ENCODE measurements at regions not wholly inside any gene's neighbourhood (a gene's known extent, or its start where the extent isn't known, plus 50 kb on each side); places are given as distances from the start of the nearest gene placed in this dataset.

DNA sequence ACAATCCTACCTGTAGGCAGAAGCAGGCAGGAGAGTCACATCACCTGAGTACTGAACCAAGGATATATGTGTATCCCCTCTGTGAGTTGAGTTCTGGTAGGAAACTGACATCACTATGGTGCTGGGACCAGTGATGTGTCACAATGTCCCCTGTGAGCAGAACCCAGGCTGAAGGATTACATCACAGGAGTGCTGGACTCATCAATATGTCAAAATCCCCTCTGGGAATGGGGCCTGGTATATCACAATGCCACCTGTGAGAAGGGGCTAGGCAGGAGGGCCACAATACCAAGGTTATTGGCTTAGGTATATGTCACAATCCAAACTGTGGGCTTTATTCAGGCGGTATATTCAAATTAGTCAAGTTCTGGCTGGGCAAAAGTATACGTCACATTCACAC is 2098.3 kb downstream of the TP53TG3F start:
- TF ChIP-seq EZH2 (IDR thresholded peaks at IDR 0.05; ENCODE audit: borderline replicate concordance, low read depth, low read length, poor library complexity, severe bottlenecking): no peak
- TF ChIP-seq, protein P1, sequence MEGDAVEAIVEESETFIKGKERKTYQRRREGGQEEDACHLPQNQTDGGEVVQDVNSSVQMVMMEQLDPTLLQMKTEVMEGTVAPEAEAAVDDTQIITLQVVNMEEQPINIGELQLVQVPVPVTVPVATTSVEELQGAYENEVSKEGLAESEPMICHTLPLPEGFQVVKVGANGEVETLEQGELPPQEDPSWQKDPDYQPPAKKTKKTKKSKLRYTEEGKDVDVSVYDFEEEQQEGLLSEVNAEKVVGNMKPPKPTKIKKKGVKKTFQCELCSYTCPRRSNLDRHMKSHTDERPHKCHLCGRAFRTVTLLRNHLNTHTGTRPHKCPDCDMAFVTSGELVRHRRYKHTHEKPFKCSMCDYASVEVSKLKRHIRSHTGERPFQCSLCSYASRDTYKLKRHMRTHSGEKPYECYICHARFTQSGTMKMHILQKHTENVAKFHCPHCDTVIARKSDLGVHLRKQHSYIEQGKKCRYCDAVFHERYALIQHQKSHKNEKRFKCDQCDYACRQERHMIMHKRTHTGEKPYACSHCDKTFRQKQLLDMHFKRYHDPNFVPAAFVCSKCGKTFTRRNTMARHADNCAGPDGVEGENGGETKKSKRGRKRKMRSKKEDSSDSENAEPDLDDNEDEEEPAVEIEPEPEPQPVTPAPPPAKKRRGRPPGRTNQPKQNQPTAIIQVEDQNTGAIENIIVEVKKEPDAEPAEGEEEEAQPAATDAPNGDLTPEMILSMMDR (conservative IDR thresholded peaks at IDR 0.05; ENCODE audit: low read depth, low read length): no peak
- ChIA-PET CTCF (no interaction called here), POLR2A (ENCODE audit: low non-redundant PET) (no interaction called here)
- H3K4me1 ChIP-seq (ENCODE audit: insufficient read depth, low read length, poor library complexity, severe bottlenecking): no peaks in the 10 kb centered on the region
- BruUV-seq (replicated peaks): no TSS peak
- H3K36me3 ChIP-seq (ENCODE audit: insufficient read depth, low read length, poor library complexity, severe bottlenecking): no peaks in the 10 kb centered on the region
- H3K4me3 ChIP-seq (ENCODE audit: low read depth, low read length, poor library complexity, severe bottlenecking): no peak overlapping the region
- intact Hi-C loops (cut with micrococcal nuclease; ENCODE audit: unreplicated experiment): no loop called here
- no peak for DNase-seq (ENCODE audit: low spot score)
- H3K9me3 ChIP-seq (ENCODE audit: low read depth, low read length, poor library complexity, severe bottlenecking): peaks cover 20% of the 10 kb centered on the region
- no peak overlapping the region for H3K27ac ChIP-seq (ENCODE audit: low read depth, low read length, poor library complexity, severe bottlenecking)
- H3K27me3 ChIP-seq (replicated peaks; ENCODE audit: insufficient read depth, low read depth, low read length, poor library complexity): no peaks in the 10 kb centered on the region

DNA sequence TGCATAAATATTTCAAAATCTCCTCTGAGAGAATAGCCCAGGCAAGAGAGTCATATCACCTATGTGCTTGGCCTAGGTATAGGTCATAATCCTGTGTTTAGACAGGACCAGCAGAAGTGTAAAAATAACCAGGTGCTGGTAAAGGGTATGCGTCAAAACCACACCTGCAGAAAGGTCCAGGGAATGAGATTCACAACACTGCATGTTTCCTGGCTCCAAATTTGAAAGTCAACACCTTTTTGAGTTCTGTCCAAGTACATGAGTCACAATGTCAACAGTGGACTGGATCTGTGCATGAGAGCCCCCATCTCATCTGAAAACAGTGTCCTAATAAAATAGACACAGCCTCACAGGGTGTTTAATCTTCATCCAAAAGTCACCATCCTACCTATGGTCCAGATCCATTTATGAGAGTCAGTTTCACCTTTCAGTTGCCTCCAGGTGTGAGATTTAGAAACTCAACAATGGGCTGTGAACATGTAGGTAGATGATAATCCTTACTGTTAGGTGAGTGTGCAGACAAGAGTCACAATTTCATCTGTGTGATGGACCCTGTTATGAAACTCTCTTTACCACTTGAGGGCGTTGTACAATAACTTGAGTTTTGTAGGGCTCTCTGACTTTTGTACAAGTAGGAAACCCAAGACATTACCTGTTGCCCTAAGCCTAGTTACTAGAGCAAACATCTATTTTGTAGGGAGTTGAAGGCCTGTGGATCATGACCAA is 2100.7 kb downstream of the TP53TG3F start:
- POLR2A ChIA-PET (ENCODE audit: low non-redundant PET): no interaction called here
- peaks cover 23% of the 10 kb centered on the region for H3K9me3 ChIP-seq (ENCODE audit: low read depth, low read length, poor library complexity, severe bottlenecking)

DNA sequence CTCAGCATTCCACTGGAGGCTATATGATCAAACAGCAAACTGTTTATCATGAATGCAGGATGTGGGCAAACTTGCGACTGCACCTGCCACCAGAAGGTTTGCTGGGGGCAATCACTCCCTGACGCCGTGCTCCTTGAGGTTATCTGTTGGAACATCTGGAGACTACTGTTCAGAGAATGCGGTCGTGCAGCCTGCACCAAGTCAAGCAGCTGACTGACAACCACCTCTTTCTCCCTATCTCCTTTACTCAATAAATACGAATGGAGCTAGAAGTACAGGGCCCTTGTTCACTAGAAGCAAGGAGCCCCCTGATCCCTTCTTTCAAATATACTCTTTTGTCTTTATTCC is 2101.2 kb downstream of the TP53TG3F start:
- Histone ChIP-seq H3K4me3 (ENCODE audit: low read depth, low read length, poor library complexity, severe bottlenecking) (no peak overlapping the region), H3K27me3 (replicated peaks; ENCODE audit: insufficient read depth, low read depth, low read length, poor library complexity) (no peaks in the 10 kb centered on the region), H3K9me3 (ENCODE audit: low read depth, low read length, poor library complexity, severe bottlenecking) (peaks cover 26% of the 10 kb centered on the region), H3K36me3 (ENCODE audit: insufficient read depth, low read length, poor library complexity, severe bottlenecking) (no peaks in the 10 kb centered on the region), H3K27ac (ENCODE audit: low read depth, low read length, poor library complexity, severe bottlenecking) (no peak overlapping the region), H3K4me1 (ENCODE audit: insufficient read depth, low read length, poor library complexity, severe bottlenecking) (no peaks in the 10 kb centered on the region)
- POLR2A ChIA-PET (ENCODE audit: low non-redundant PET): no interaction called here
- CTCF ChIA-PET: no interaction called here
- no peak for DNase-seq (ENCODE audit: low spot score)
- intact Hi-C loops (cut with micrococcal nuclease; ENCODE audit: unreplicated experiment): no loop called here
- no TSS peak for BruUV-seq (replicated peaks)
- TF ChIP-seq EZH2 (IDR thresholded peaks at IDR 0.05; ENCODE audit: borderline replicate concordance, low read depth, low read length, poor library complexity, severe bottlenecking): no peak
- TF ChIP-seq, protein P1 (conservative IDR thresholded peaks at IDR 0.05; ENCODE audit: low read depth, low read length): no peak

More for the DNA sequence above, 2100.7 kb downstream of the TP53TG3F start:
- intact Hi-C loops (cut with micrococcal nuclease; ENCODE audit: unreplicated experiment): no loop called here
- TF ChIP-seq, protein P1 (conservative IDR thresholded peaks at IDR 0.05; ENCODE audit: low read depth, low read length): no peak
- no peak for TF ChIP-seq EZH2 (IDR thresholded peaks at IDR 0.05; ENCODE audit: borderline replicate concordance, low read depth, low read length, poor library complexity, severe bottlenecking)
- Histone ChIP-seq H3K36me3 (ENCODE audit: insufficient read depth, low read length, poor library complexity, severe bottlenecking) (no peaks in the 10 kb centered on the region), H3K27ac (ENCODE audit: low read depth, low read length, poor library complexity, severe bottlenecking) (no peak overlapping the region), H3K4me3 (ENCODE audit: low read depth, low read length, poor library complexity, severe bottlenecking) (no peak overlapping the region), H3K27me3 (replicated peaks; ENCODE audit: insufficient read depth, low read depth, low read length, poor library complexity) (no peaks in the 10 kb centered on the region), H3K4me1 (ENCODE audit: insufficient read depth, low read length, poor library complexity, severe bottlenecking) (no peaks in the 10 kb centered on the region)
- BruUV-seq (replicated peaks): no TSS peak
- CTCF ChIA-PET: no interaction called here
- DNase-seq (ENCODE audit: low spot score): no peak
